ENCODE measurements at regions not wholly inside any gene's neighbourhood (a gene's known extent, or its start where the extent isn't known, plus 50 kb on each side); places are given as distances from the start of the nearest gene placed in this dataset.
"Not testable (repeated sequence)": the region's sequence is repeated elsewhere in the genome, so short reads cannot be mapped to it uniquely, and the experiment has no call there.

DNA sequence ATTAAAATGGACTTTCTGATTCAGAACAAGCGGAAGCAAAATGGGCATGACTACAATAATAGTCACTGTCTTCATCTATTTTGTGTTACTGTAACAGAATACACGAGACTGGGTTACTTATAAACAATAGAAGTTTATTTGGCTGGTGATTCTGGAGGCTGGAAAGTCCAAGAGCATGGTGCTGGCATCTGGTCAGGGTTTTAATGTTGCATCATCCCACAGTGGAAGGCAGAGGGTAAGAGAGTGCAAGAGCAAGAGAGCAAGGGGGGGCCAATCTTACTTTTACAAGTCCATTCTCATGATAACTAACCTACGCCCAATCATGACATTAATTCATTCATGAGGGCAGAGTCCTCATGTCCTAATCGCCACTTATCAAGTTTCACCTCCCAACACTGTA is 189.2 kb downstream of the TOX3 start:
- no peaks in the 10 kb centered on the region for H3K27me3 ChIP-seq (ENCODE audit: control insufficient read depth, insufficient read depth, low read length)
- no peak overlapping the region for H3K4me3 ChIP-seq (ENCODE audit: low read length)
- H3K9me3 ChIP-seq (ENCODE audit: control insufficient read depth, low read length): no peaks in the 10 kb centered on the region
- H3K9ac ChIP-seq (ENCODE audit: low read length): no peak overlapping the region
- H3K36me3 ChIP-seq (ENCODE audit: control insufficient read depth, insufficient read depth, low read length): no peaks in the 10 kb centered on the region
- H3K4me1 ChIP-seq (ENCODE audit: control insufficient read depth, insufficient read depth, low read length): no peaks in the 10 kb centered on the region

DNA sequence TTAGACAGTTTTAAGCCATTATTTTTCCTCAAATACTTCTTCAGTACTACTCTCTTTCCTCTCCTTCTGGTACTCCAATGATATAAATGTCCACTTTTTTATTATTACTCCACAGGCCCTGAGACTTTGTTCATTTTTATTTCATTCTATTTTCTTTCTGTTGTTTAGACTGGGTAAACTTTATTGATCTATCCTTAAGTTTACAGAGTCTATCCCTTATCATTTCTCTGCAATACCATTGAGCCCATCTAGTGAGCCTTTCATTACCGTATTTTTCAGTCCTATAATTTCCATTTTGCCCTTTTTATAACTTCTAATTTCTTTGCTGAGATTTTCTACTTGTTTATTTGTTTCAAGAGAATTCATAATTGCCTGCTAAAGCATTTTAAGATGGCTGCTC is 193.7 kb downstream of the TOX3 start:
- Histone ChIP-seq H3K4me1 (ENCODE audit: control insufficient read depth, insufficient read depth, low read length) (no peaks in the 10 kb centered on the region), H3K27me3 (ENCODE audit: control insufficient read depth, insufficient read depth, low read length) (no peaks in the 10 kb centered on the region), H3K9me3 (ENCODE audit: control insufficient read depth, low read length) (no peaks in the 10 kb centered on the region), H3K4me3 (ENCODE audit: low read length) (no peak overlapping the region), H3K9ac (ENCODE audit: low read length) (no peak overlapping the region), H3K36me3 (ENCODE audit: control insufficient read depth, insufficient read depth, low read length) (no peaks in the 10 kb centered on the region)

DNA sequence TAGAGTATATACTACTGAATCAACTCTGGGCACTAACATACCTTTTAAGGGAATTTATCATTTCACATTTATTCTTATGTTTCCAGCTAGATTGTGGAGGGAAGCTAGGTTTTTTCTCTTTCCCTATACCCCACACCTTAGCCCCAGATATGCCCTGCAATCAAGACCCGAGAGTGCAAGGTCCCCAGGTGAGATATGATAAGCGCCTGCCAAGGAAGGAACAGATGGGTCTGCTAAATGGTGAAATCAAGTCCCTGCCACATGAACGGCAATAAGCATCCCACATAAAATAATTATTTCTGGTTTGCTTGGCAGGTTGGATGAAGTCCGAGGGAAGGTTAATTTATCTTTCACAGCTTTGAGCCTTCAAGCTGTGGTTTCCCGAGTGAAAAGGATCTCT is 195.5 kb downstream of the TOX3 start:
- Histone ChIP-seq H3K4me1 (ENCODE audit: control insufficient read depth, insufficient read depth, low read length) (no peaks in the 10 kb centered on the region), H3K27me3 (ENCODE audit: control insufficient read depth, insufficient read depth, low read length) (no peaks in the 10 kb centered on the region), H3K36me3 (ENCODE audit: control insufficient read depth, insufficient read depth, low read length) (no peaks in the 10 kb centered on the region), H3K4me3 (ENCODE audit: low read length) (no peak overlapping the region), H3K9ac (ENCODE audit: low read length) (no peak overlapping the region), H3K9me3 (ENCODE audit: control insufficient read depth, low read length) (no peaks in the 10 kb centered on the region)

DNA sequence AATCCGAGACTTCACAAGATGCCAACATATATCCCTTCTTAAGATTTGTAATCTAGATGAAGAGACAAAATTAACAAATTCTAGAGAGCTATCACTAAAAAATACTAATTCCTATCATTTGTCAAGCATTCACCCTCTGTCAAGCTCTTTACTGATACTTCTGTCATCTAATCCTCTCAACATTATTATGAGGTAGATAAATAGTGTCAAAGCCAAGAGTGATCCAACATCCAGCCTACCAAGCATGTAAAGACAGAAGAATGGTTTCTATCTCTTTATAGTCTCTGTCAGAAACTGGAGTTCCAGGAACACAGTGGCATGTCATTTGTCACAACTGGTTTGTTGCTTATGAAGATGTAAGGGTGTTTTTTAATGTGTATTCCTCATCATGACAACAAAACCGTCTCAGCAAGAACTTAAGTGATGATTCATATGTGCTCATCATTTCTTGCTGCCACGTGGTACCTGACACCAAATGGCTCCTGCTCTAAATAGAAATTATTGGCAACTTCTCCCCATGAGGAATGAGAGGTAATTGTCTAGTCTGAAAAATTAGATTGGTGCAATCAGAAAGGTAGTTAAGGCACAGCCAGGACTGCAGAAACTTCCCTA is 196.8 kb downstream of the TOX3 start:
- no peaks in the 10 kb centered on the region for H3K9me3 ChIP-seq (ENCODE audit: control insufficient read depth, low read length)
- H3K4me1 ChIP-seq (ENCODE audit: control insufficient read depth, insufficient read depth, low read length): no peaks in the 10 kb centered on the region
- H3K9ac ChIP-seq (ENCODE audit: low read length): no peak overlapping the region
- H3K27me3 ChIP-seq (ENCODE audit: control insufficient read depth, insufficient read depth, low read length): no peaks in the 10 kb centered on the region
- H3K4me3 ChIP-seq (ENCODE audit: low read length): no peak overlapping the region
- H3K36me3 ChIP-seq (ENCODE audit: control insufficient read depth, insufficient read depth, low read length): no peaks in the 10 kb centered on the region

DNA sequence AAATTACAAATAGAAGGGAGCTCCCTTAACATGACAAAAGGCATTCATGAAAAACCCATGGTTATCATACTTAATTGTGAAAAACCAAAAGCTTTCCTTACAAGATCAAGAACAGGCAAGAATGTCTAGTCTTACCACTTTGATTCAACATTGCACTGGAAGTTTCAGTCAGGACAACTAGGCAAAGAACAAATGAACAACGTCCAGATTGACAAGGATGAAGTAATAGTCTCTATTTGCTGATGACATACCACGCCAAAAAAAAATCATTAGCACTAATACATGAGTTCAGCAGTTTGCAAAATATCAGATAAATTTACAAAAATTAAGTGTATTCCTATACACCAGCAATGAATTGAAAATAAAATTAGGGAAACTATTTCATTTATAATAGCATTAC is 200.2 kb downstream of the TOX3 start:
- no peak overlapping the region for H3K4me3 ChIP-seq (ENCODE audit: low read length)

DNA sequence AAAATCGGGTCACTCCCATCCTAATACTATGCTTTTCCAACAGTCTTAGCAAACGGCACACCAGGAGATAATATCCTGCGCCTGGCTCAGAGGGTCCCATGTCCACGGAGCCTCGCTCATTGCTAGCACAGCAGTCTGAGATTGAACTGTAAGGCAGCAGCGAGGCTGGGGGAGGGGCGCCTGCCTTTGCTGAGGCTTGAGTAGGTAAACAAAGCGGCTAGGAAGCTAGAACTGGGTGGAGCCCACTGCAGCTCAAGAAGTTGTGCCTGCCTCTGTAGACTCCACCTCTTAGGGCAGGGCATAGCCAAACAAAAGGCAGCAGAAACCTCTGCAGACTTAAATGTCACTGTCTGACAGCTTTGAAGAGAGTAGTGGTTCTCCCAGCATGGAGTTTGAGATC is 213.3 kb downstream of the TOX3 start:
- H3K4me3 ChIP-seq (ENCODE audit: low read length); H3K36me3 ChIP-seq (ENCODE audit: control insufficient read depth, insufficient read depth, low read length); H3K4me1 ChIP-seq (ENCODE audit: control insufficient read depth, insufficient read depth, low read length); H3K9ac ChIP-seq (ENCODE audit: low read length); H3K9me3 ChIP-seq (ENCODE audit: control insufficient read depth, low read length); H3K27me3 ChIP-seq (ENCODE audit: control insufficient read depth, insufficient read depth, low read length): not testable (repeated sequence)

More for the DNA sequence above, 200.2 kb downstream of the TOX3 start:
- Histone ChIP-seq H3K9me3 (ENCODE audit: control insufficient read depth, low read length) (no peaks in the 10 kb centered on the region), H3K27me3 (ENCODE audit: control insufficient read depth, insufficient read depth, low read length) (no peaks in the 10 kb centered on the region), H3K36me3 (ENCODE audit: control insufficient read depth, insufficient read depth, low read length) (no peaks in the 10 kb centered on the region), H3K9ac (ENCODE audit: low read length) (no peak overlapping the region), H3K4me1 (ENCODE audit: control insufficient read depth, insufficient read depth, low read length) (no peaks in the 10 kb centered on the region)

DNA sequence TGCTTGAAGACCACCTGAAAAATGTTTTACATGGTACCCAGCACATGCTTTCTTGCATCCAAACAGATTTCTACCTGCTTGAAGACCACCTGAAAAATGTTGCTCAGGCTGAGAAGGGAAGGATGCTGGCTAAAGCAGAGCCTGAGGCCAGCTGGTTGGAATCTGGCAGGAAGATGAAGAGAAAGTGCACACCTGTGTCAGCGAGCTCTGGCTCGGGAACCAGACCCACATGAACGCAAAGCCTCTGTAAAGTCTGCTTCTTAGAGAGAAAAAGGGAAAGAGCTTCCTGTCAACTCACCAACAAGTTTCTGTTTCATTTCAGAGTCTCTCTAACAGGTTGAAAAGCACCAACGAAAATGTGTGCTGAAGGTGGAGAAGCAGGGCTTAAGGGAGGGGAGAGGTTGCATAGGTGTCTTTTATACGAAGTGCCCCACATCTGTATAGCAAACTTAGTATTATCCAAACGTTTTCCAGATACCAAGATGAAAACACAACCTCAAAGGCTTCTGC is 226.0 kb downstream of the TOX3 start:
- H3K9ac ChIP-seq (ENCODE audit: low read length): peak overlapping the region; percentile 4
- H3K4me3 ChIP-seq (ENCODE audit: low read length): no peak overlapping the region
- no peaks in the 10 kb centered on the region for H3K27me3 ChIP-seq (ENCODE audit: control insufficient read depth, insufficient read depth, low read length)
- H3K9me3 ChIP-seq (ENCODE audit: control insufficient read depth, low read length): no peaks in the 10 kb centered on the region
- no peaks in the 10 kb centered on the region for H3K4me1 ChIP-seq (ENCODE audit: control insufficient read depth, insufficient read depth, low read length)
- no peaks in the 10 kb centered on the region for H3K36me3 ChIP-seq (ENCODE audit: control insufficient read depth, insufficient read depth, low read length)

DNA sequence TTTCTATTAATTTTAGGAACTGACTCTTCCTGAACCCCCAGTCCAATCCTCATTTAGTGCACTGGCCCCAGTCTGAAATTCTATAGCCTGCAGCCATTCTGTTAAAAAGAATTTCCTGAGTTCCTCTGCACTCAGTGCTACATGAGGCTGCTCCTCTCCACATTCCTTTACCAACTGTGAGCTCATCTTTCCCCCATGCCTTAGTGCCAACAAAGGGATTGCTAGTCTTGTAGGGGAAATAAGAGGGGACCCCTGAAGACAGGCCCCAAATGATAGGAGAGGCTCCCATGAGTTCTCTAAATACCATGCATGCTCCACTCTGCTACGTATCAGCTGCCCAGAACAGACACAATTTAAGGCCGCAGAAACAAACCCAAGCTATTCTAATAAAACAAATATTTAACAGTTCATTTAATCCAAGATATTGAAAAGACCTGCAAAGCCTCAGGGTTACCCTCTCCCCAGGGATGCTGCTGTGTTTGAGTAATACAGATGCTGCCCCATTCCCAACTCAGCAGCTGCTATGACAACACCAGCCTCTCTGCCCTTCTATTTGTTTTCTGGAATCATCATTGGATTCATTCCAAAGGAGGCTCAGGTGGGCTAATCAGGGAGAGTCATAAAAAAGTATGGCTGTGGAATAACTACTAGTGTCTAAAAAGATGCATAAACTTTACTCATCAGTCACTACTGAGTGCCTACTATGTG is 228.5 kb downstream of the TOX3 start:
- H3K4me1 ChIP-seq (ENCODE audit: control insufficient read depth, insufficient read depth, low read length): no peaks in the 10 kb centered on the region
- H3K9me3 ChIP-seq (ENCODE audit: control insufficient read depth, low read length): no peaks in the 10 kb centered on the region
- no peaks in the 10 kb centered on the region for H3K36me3 ChIP-seq (ENCODE audit: control insufficient read depth, insufficient read depth, low read length)
- no peaks in the 10 kb centered on the region for H3K27me3 ChIP-seq (ENCODE audit: control insufficient read depth, insufficient read depth, low read length)
- H3K9ac ChIP-seq (ENCODE audit: low read length): no peak overlapping the region
- H3K4me3 ChIP-seq (ENCODE audit: low read length): no peak overlapping the region

DNA sequence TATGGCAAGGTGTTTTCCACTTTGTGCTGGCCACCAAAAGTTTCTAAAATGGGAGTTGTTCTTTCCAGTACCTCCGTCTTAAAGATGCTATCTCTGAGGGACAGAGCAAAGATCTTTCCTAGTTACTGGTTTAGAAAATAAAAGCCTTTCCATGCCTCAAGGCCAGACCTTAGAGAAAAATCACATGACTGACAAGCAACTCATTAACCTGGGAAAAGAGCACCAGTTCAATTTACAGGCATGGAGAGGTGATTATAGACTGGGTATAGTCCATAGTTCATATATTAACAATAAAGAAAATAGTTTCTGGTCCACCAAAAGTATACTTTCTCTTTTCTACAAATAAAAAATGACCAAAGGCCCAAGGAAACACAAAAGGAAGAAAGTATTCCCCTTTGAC is 230.7 kb downstream of the TOX3 start:
- H3K27me3 ChIP-seq (ENCODE audit: control insufficient read depth, insufficient read depth, low read length): no peaks in the 10 kb centered on the region
- H3K9me3 ChIP-seq (ENCODE audit: control insufficient read depth, low read length): no peaks in the 10 kb centered on the region
- no peaks in the 10 kb centered on the region for H3K36me3 ChIP-seq (ENCODE audit: control insufficient read depth, insufficient read depth, low read length)
- no peaks in the 10 kb centered on the region for H3K4me1 ChIP-seq (ENCODE audit: control insufficient read depth, insufficient read depth, low read length)
- no peak overlapping the region for H3K4me3 ChIP-seq (ENCODE audit: low read length)
- no peak overlapping the region for H3K9ac ChIP-seq (ENCODE audit: low read length)

DNA sequence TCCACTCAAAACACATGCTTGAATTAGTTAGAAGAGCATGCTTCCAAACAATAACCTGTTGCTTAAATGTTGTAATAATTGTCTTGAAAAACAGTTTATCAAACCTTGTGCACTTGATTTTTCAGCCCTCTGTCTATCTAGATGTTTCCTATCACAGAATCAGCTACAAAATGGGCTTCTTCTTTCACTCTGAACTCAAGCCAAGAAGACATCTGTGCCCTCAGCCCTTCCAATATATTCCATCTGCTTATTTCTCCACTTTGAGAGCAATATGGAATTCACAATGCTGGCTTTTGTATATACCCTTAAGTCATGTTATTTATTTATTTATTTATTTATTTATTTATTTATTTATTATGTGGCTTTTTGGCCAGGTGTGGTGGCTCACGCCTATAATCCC is 234.2 kb downstream of the TOX3 start:
- Histone ChIP-seq H3K4me3 (ENCODE audit: low read length) (no peak overlapping the region), H3K27me3 (ENCODE audit: control insufficient read depth, insufficient read depth, low read length) (no peaks in the 10 kb centered on the region), H3K36me3 (ENCODE audit: control insufficient read depth, insufficient read depth, low read length) (no peaks in the 10 kb centered on the region), H3K4me1 (ENCODE audit: control insufficient read depth, insufficient read depth, low read length) (peaks cover 4% of the 10 kb centered on the region), H3K9me3 (ENCODE audit: control insufficient read depth, low read length) (no peaks in the 10 kb centered on the region), H3K9ac (ENCODE audit: low read length) (no peak overlapping the region)

DNA sequence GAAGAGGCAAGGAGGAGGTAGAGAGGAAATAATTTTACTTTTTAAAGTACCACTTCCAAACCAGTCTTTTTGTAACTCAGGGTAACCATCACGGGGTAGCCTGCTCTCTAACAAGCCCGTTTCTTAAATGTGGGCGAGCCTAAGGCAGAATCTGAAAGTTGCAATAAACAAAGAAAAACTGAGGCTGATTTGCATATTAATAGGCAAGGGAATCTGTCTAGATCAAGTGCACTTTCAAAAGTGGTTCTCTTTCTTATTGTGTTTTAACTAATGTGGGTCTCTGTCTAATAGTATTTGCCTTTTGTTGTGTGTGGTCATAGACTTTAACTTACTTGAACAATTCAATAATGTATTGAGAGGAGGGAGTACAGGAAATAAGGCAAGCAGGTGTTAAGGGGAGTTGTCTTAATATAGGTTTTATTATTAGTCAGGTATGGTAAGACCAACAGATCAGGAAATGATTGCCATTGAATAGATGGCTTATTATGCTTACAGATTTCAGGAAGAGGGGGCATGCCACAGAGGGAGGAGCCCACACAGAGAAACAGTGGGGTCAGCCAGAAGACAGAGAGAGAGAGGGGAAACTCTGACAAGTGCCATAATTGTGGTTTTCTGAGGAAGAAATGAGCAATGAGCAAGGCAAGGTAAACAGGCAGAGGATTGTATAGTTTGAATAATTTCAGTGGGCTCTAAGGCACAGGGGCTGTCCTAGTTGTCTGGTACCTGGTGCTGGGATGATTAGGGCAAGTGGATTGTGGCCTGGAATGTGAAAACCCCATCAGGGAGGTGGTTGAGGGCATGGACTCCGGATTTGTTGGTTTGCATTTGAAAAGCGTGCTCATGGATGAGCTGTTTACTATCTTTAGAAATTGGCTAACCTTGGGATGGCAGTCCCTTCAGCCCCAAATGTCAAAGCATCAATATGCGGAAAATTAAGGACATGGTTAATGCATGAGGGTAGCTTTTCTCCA is 237.2 kb downstream of the TOX3 start:
- no peak overlapping the region for H3K4me3 ChIP-seq (ENCODE audit: low read length)
- no peaks in the 10 kb centered on the region for H3K9me3 ChIP-seq (ENCODE audit: control insufficient read depth, low read length)
- no peaks in the 10 kb centered on the region for H3K27me3 ChIP-seq (ENCODE audit: control insufficient read depth, insufficient read depth, low read length)
- peaks cover 4% of the 10 kb centered on the region for H3K4me1 ChIP-seq (ENCODE audit: control insufficient read depth, insufficient read depth, low read length)
- no peak overlapping the region for H3K9ac ChIP-seq (ENCODE audit: low read length)
- H3K36me3 ChIP-seq (ENCODE audit: control insufficient read depth, insufficient read depth, low read length): no peaks in the 10 kb centered on the region

DNA sequence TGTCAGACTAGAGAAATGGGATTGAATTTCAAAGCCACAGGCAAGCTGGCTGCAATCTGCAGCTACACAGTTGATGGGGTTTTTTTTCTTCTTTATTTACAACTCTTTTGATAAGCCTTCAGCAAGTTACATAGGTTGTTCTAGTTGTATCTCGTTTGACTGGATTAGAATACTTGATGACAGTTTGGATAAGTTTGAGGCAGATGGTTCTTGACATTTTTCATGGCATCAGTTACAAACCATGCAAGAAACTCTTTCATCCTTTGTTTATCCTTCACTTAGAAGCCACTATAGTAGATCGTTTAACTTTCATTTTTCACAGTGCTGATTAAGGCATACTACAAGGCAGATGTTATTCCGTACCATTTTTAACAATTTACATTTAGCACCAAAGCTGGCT is 238.9 kb downstream of the TOX3 start:
- H3K9ac ChIP-seq (ENCODE audit: low read length): no peak overlapping the region
- no peaks in the 10 kb centered on the region for H3K36me3 ChIP-seq (ENCODE audit: control insufficient read depth, insufficient read depth, low read length)

More for the DNA sequence above, 238.9 kb downstream of the TOX3 start:
- Histone ChIP-seq H3K4me3 (ENCODE audit: low read length) (no peak overlapping the region), H3K4me1 (ENCODE audit: control insufficient read depth, insufficient read depth, low read length) (peaks cover 4% of the 10 kb centered on the region), H3K9me3 (ENCODE audit: control insufficient read depth, low read length) (no peaks in the 10 kb centered on the region), H3K27me3 (ENCODE audit: control insufficient read depth, insufficient read depth, low read length) (no peaks in the 10 kb centered on the region)

Measured in mucosa of stomach (tissue), 1 donor.